COLO668 (cell line): ENCODE measurements at regions not wholly inside any gene's neighbourhood (a gene's known extent, or its start where the extent isn't known, plus 50 kb on each side); places are given as distances from the start of the nearest gene placed in this dataset.

Experiments
- DNase-seq: peaks from one replicate; lab custom pipeline; 2025; ENCODE audit not compliant: unreplicated experiment; lab: John Stamatoyannopoulos, UW

- DNase-seq, result no peak
Measured at GRCh38 chr10:63707254-63707910, 186.2 kb downstream of the REEP3 start.

- DNase-seq, result no peak
Measured at GRCh38 chr10:63708421-63708820, 187.2 kb downstream of the REEP3 start.

GRCh38 chr10:63710703-63711102 lies 189.5 kb downstream of the REEP3 start:
- DNase-seq, result no peak

- no peak for DNase-seq
Measured at GRCh38 chr10:63711361-63711760, 190.2 kb downstream of the REEP3 start.

- DNase-seq, result peak; percentile 60
Measured at GRCh38 chr10:63711867-63712716, 190.9 kb downstream of the REEP3 start.

GRCh38 chr10:63712717-63713115 lies 191.5 kb downstream of the REEP3 start:
- DNase-seq, result no peak

GRCh38 chr10:63713191-63714144 lies 192.3 kb downstream of the REEP3 start:
- DNase-seq, result peak; percentile 43

- DNase-seq, result no peak
Measured at GRCh38 chr10:63716016-63716580, 194.9 kb downstream of the REEP3 start.

- no peak for DNase-seq
Measured at GRCh38 chr10:63717027-63717715, 196.0 kb downstream of the REEP3 start.

GRCh38 chr10:63718006-63718405 lies 196.8 kb downstream of the REEP3 start:
- no peak for DNase-seq

GRCh38 chr10:63718421-63718820 lies 197.2 kb downstream of the REEP3 start:
- no peak for DNase-seq

- no peak for DNase-seq
Measured at GRCh38 chr10:63719226-63719856, 198.1 kb downstream of the REEP3 start.

GRCh38 chr10:63720072-63720537 lies 198.9 kb downstream of the REEP3 start:
- DNase-seq, result peak; percentile 37

GRCh38 chr10:63720676-63721075 lies 199.5 kb downstream of the REEP3 start:
- DNase-seq, result no peak

GRCh38 chr10:63722537-63722936 lies 201.3 kb downstream of the REEP3 start:
- DNase-seq, result no peak

- DNase-seq, result no peak
Measured at GRCh38 chr10:63723320-63723719, 202.1 kb downstream of the REEP3 start.

- DNase-seq, result no peak
Measured at GRCh38 chr10:63723741-63724140, 202.5 kb downstream of the REEP3 start.

- no peak for DNase-seq
Measured at GRCh38 chr10:63724922-63725321, 203.7 kb downstream of the REEP3 start.

GRCh38 chr10:63726867-63727266 lies 205.7 kb downstream of the REEP3 start:
- DNase-seq, result no peak

GRCh38 chr10:63727636-63728035 lies 206.4 kb downstream of the REEP3 start:
- no peak for DNase-seq
